ENCODE measurements at regions not wholly inside any gene's neighbourhood (a gene's known extent, or its start where the extent isn't known, plus 50 kb on each side); places are given as distances from the start of the nearest gene placed in this dataset.
A peak's percentile ranks its signal among the peaks of the same experiment; 100 is the strongest.

GRCh38 chr10:118900617-118901016, 128.9 kb upstream of the NANOS1 start:
- Histone ChIP-seq H3K79me2 (ENCODE audit: control insufficient read depth in 1 of 2, insufficient read depth in 2 of 2, low read length in 2 of 2) (no peaks in the 10 kb centered on the region), H4K5ac (ENCODE audit: insufficient read length, low read depth, low read length) (no peak overlapping the region), H2BK120ac (replicated peaks; ENCODE audit: low read depth, low read length) (no peak overlapping the region), H2BK15ac (ENCODE audit: low read length) (no peak overlapping the region), H3K4me1 (replicated peaks in 1 of 4; ENCODE audit: control insufficient read depth in 3 of 4, insufficient read depth in 4 of 4, low read length in 3 of 4) (no peaks in the 10 kb centered on the region), H3K4me3 (ENCODE audit: extremely low read depth in 1 of 4, insufficient read depth in 2 of 4, low read depth in 3 of 4, low read length in 4 of 4) (no peak overlapping the region), H3K27ac (ENCODE audit: low read depth, low read length) (no peak overlapping the region), H3K79me1 (ENCODE audit: low read depth, low read length) (no peaks in the 10 kb centered on the region), H3K56ac (replicated peaks; ENCODE audit: insufficient read length, low read depth, low read length) (no peak overlapping the region), H3K23me2 (ENCODE audit: low read depth, low read length) (no peaks in the 10 kb centered on the region), H2AFZ (ENCODE audit: low read length) (no peak overlapping the region), H3K23ac (ENCODE audit: insufficient read length) (no peak overlapping the region), H2AK5ac (ENCODE audit: low read depth, low read length) (no peak overlapping the region), H3K18ac (ENCODE audit: extremely low read depth, low read length) (no peak overlapping the region), H2BK12ac (ENCODE audit: low read depth, low read length) (no peak overlapping the region), H2BK5ac (ENCODE audit: low read depth, low read length) (no peak overlapping the region), H3K9me3 (ENCODE audit: insufficient read depth in 2 of 2, low read depth in 1 of 2, low read length in 1 of 2) (no peaks in the 10 kb centered on the region; a peak in 1 of 4 replicates), H3K27me3 (replicated peaks in 1 of 4; ENCODE audit: control insufficient read depth in 3 of 4, extremely low read depth in 1 of 4, insufficient read depth in 3 of 4, low read length in 3 of 4) (no peaks in the 10 kb centered on the region), H3K14ac (ENCODE audit: insufficient read length) (no peak overlapping the region), H2BK20ac (ENCODE audit: low read length) (no peak overlapping the region), H3K4me2 (ENCODE audit: insufficient read depth in 1 of 2, low read depth in 2 of 2, low read length in 2 of 2) (no peak overlapping the region), H3K4ac (replicated peaks; ENCODE audit: insufficient read length, low read depth, low read length) (no peak overlapping the region), H3K9ac (replicated peaks in 1 of 4; ENCODE audit: extremely low read depth in 1 of 4, low read depth in 3 of 4, low read length in 3 of 4) (no peak overlapping the region), H4K91ac (replicated peaks; ENCODE audit: insufficient read length, low read length) (no peak overlapping the region), H4K8ac (ENCODE audit: extremely low read depth, insufficient read depth, low read length) (no peak overlapping the region), H3K36me3 (ENCODE audit: control insufficient read depth in 2 of 4, insufficient read depth in 4 of 4, low read length in 3 of 4) (no peaks in the 10 kb centered on the region), H4K20me1 (replicated peaks in 1 of 2; ENCODE audit: control insufficient read depth in 1 of 2, insufficient read depth in 2 of 2, low read length in 2 of 2) (no peaks in the 10 kb centered on the region)
- DNase-seq (ENCODE audit: low read depth in 1 of 2, low spot score in 2 of 2) (peak in 1 of 2 experiments; percentile 23), FAIRE-seq (peak; percentile 28)
- 84% methylated on average over 9 of the region's 9 CpGs; no CpG with 5 or more reads in 1 of the 2 experiments for WGBS, 2 experiments (ENCODE audit: extremely low coverage in 1 of 2, insufficient coverage in 1 of 2, insufficient read length in 1 of 2, insufficient replicate concordance in 2 of 2, low coverage in 1 of 2, low lambda C conversion rate in 2 of 2, missing lambda C conversion rate in 1 of 2)
- ChIA-PET CTCF (ENCODE audit: partially characterized antibody) (no interaction called here), POLR2A (ENCODE audit: partially characterized antibody) (no interaction called here)
- no peak for TF ChIP-seq CHD2 (IDR thresholded peaks at IDR 0.05; ENCODE audit: low read length)
- no peak for TF ChIP-seq ATF3 (IDR thresholded peaks at IDR 0.05; ENCODE audit: insufficient read depth, low read depth, low read length)
- no peak for TF ChIP-seq POLR2A (IDR thresholded peaks at IDR 0.05; ENCODE audit: control extremely low read depth in 1 of 2, low read depth in 2 of 2, low read length in 2 of 2)
- no peak for TF ChIP-seq BACH1 (IDR thresholded peaks at IDR 0.05; ENCODE audit: low read length)
- no peak for TF ChIP-seq GTF2F1 (IDR thresholded peaks at IDR 0.05; ENCODE audit: borderline replicate concordance, low read depth, low read length)
- no peak for TF ChIP-seq RFX5 (IDR thresholded peaks at IDR 0.05; ENCODE audit: borderline replicate concordance, low read depth, low read length)
- no peak for TF ChIP-seq TEAD4 (IDR thresholded peaks at IDR 0.05; ENCODE audit: low read depth, low read length)

Data from H1 (cell line).